ENCODE measurements at regions not wholly inside any gene's neighbourhood (a gene's known extent, or its start where the extent isn't known, plus 50 kb on each side); places are given as distances from the start of the nearest gene placed in this dataset.
A peak's percentile ranks its signal among the peaks of the same experiment; 100 is the strongest.

DNA sequence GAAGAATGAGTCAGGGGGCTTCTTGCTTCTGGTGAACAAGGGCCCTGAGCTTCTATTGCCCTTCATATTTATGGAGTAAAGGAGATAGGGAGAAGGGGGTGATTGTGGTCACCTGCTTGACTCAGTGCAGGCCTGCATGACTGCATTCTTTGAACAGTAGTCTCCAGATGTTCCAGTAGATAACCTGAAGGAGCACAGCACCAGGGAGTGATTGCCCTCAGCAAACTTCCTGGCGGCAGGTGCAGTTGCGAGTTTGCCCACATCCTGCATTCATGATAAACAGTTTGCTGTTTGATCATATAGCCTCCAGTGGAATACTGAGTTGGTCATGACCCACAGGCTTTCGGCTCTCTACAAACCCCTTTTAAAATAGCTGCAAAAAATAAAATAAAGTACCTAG, 1632.7 kb downstream of the OTOL1 start:
- H3K9me3 ChIP-seq (ENCODE audit: control insufficient read depth, insufficient read depth, low read depth, low read length): no peaks in the 10 kb centered on the region
- TF ChIP-seq ZNF433 (tag by site-specific recombination; IDR thresholded peaks at IDR 0.05; ENCODE audit: low read depth) (no peak), ZNF175 (tag by site-specific recombination; IDR thresholded peaks at IDR 0.05) (no peak), YY2 (tag by site-specific recombination; IDR thresholded peaks at IDR 0.05) (no peak)
- TF ChIP-seq, protein P1, sequence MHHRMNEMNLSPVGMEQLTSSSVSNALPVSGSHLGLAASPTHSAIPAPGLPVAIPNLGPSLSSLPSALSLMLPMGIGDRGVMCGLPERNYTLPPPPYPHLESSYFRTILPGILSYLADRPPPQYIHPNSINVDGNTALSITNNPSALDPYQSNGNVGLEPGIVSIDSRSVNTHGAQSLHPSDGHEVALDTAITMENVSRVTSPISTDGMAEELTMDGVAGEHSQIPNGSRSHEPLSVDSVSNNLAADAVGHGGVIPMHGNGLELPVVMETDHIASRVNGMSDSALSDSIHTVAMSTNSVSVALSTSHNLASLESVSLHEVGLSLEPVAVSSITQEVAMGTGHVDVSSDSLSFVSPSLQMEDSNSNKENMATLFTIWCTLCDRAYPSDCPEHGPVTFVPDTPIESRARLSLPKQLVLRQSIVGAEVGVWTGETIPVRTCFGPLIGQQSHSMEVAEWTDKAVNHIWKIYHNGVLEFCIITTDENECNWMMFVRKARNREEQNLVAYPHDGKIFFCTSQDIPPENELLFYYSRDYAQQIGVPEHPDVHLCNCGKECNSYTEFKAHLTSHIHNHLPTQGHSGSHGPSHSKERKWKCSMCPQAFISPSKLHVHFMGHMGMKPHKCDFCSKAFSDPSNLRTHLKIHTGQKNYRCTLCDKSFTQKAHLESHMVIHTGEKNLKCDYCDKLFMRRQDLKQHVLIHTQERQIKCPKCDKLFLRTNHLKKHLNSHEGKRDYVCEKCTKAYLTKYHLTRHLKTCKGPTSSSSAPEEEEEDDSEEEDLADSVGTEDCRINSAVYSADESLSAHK (tag by site-specific recombination; IDR thresholded peaks at IDR 0.05): no peak
- ChIA-PET POLR2A (no interaction called here), CTCF (no interaction called here)
- H3K27ac ChIP-seq (ENCODE audit: extremely low read depth, low read depth, low read length): no peak overlapping the region
- H3K4me1 ChIP-seq (ENCODE audit: control insufficient read depth, insufficient read depth, low read length): no peaks in the 10 kb centered on the region
- no peaks in the 10 kb centered on the region for H3K36me3 ChIP-seq (ENCODE audit: control insufficient read depth in 2 of 2, insufficient read depth in 1 of 2, low read length in 2 of 2)
- no peak overlapping the region for H3K4me3 ChIP-seq (ENCODE audit: low read depth, low read length)

DNA sequence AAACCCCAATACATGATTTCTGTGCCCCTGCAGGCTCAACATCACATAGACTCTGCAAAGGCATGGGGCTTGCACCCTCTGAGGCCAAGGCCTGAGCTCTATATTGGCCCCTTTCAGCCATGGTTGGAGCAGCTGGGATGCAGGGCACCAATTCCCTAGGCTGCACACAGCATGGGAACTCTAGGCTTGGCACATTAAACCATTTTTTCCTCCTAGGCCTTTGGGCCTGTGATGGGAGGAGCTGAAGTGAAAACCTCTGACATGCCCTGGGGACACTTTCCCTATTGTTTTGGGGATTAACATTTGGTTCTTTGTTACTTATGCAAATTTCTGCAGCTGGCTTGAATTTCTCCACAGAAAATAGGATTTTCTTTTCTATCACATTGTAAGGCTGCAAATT, 1629.5 kb downstream of the OTOL1 start:
- peak; percentile 30 for TF ChIP-seq SETDB1 (IDR thresholded peaks at IDR 0.05; ENCODE audit: insufficient read length, low read length)
- no peak for TF ChIP-seq ZNF2 (tag by site-specific recombination; IDR thresholded peaks at IDR 0.05)
- TF ChIP-seq ZFP69B (tag by site-specific recombination; IDR thresholded peaks at IDR 0.05): no peak
- TF ChIP-seq ZNF585B (tag by site-specific recombination; IDR thresholded peaks at IDR 0.05): peak; percentile 64
- H3K4me3 ChIP-seq (ENCODE audit: low read depth, low read length): no peak overlapping the region
- no peak overlapping the region for H3K27ac ChIP-seq (ENCODE audit: extremely low read depth, low read depth, low read length)
- POLR2A ChIA-PET: no interaction called here
- no peaks in the 10 kb centered on the region for H3K4me1 ChIP-seq (ENCODE audit: control insufficient read depth, insufficient read depth, low read length)
- CTCF ChIA-PET: interaction anchor here (0.6 kb wide), 1 partner anchor 1717 kb away, joined by 3 read pairs; no protein-coding TSS in a partner anchor
- no peaks in the 10 kb centered on the region for H3K9me3 ChIP-seq (ENCODE audit: control insufficient read depth, insufficient read depth, low read depth, low read length)
- H3K36me3 ChIP-seq (ENCODE audit: control insufficient read depth in 2 of 2, insufficient read depth in 1 of 2, low read length in 2 of 2): no peaks in the 10 kb centered on the region

Data from HEK293 (cell line).